Stimulated activated CD4-positive, alpha-beta T cell treated with anti-CD3 and anti-CD28 coated beads, Interleukin-1b, Interleukin-23, amount 100 ng/mL, for 1 hour (primary cell): ENCODE measurements at regions not wholly inside any gene's neighbourhood (a gene's known extent, or its start where the extent isn't known, plus 50 kb on each side); places are given as distances from the start of the nearest gene placed in this dataset.

ENCODE experiments used
- DNase-seq, 2 donors: peaks; one replicate each; pipeline ENCODE4 v3.0.0-alpha.2; 2020; ENCODE audit warnings: low read depth in 2 of 2

- DNase-seq: no peak
Observed at GRCh38 chr9:91157883-91158282, 203.8 kb downstream of the AUH start.

DNA sequence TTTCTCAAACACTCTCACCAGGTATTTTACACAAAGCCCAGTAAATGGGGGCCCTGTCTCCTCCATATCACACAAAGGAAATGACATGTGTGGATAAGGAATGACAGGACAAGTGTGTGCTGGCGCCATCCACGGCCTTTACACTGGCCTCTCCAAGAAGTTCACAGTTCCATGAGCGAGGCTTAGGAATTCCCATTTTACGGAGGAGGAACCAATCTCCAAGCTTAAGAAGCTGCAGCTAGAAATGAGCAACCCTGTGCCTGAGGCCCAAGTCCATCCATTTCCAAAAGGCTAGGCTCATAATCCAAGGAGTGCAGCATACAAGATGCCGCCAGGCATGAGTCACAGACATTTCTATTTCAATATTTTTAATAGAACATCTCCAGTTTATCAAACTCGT lies 203.4 kb downstream of the AUH start:
- no peak for DNase-seq

DNA sequence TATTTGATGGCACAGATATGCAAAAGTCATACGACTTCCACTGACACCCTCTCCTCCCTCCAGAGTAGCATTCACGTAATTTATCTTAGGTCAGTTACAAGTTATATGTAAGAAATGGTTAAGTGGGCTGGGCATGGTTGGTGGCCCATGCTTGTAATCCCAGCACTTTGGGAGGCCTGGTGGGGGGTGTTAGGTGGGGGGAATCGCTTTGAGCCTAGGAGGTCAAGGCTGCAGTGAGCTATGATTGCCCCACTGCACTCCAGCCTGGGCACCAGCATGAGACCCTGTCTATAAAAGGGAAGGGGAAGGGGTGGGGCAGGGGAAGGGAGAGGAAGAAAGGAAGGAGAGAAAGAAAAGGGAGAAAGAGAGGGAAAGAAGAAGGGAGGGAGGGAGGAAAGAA lies 202.8 kb downstream of the AUH start:
- no peak for DNase-seq

- DNase-seq: no peak
Observed at GRCh38 chr9:91159664-91160121, 202.0 kb downstream of the AUH start.

DNA sequence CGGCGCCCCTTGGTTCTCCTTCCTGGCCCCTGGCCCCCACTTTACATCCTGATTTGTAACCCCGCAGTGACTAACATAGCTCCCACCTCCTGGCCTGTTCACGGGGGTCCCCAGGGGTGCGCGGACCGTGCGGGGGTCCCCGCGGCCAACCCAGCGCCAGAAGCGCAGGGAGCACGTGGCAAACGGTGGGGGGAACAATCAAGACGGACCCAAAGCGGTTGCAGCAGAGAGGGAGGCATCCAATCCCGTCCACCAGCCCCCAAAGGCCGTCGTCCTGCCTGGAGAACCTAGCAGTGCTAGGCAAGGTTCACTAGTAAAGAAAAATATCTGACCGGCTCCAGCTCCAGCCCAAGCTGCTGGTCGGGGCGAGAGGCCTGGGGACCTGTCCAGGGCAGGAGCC lies 201.5 kb downstream of the AUH start:
- DNase-seq: no peak

DNA sequence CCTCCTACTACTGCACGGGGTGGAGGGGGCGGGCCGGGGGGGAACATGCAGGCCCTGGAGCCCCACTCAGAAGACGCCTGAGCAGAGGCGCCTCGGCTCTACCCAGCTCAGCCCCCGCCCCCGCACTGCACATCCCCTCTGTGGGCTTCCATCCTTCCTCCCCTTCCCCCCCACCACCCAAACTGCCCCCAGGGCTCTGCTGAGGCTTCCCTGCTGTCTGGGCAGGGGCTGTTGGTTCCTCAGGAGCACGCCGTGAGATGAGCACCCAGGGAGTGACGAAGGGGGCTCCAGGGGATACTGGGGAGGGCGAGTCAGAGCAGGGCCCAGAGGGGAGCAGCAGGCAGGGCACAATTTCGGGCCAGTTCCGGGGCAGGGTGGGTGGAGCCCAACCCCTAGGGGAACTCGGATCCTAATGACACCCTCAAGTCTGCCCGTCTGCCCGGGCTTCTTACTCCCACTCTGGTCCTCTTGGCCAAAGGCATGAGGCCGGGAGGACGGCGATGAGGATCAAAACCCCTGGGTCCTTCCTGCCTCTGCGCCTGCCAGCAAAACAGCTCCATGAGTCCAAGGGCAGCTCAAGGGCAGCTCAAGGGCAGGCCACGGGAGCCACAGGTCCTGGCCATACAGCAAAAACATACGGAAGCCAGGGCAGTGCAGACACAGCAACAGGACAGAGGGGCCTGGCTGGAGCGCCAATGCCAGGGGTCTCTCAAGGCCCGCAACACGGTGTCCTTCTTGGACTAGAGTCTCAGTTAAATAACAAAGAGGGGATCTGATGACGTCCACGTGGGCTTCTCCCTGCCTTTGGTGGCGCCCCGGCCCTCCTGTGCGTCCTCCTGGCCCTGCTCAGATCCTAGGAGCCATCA lies 200.9 kb downstream of the AUH start:
- no peak for DNase-seq

GRCh38 chr9:91161465-91162300 lies 200.0 kb downstream of the AUH start:
- no peak for DNase-seq

DNA sequence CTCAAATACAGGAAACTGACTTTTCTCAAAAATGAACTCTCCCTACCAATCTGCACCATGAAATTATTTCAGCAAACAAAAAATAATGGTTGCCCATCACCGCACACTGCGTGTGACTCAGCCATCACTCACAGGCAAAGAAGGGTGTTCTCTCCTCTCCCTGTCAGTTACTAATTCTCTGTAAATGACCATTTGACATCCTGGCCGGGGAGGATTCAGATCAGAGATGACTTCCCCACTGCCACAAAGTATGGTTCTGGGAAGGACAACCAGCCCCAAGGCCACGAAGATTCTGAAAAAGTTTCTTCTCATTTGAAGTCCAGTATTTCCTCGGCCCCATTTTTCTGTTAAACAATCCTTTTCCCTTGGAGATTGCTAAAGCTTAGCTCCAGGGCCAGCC lies 199.4 kb downstream of the AUH start:
- DNase-seq: no peak

- no peak for DNase-seq
Observed at GRCh38 chr9:91162784-91163443, 198.8 kb downstream of the AUH start.

DNA sequence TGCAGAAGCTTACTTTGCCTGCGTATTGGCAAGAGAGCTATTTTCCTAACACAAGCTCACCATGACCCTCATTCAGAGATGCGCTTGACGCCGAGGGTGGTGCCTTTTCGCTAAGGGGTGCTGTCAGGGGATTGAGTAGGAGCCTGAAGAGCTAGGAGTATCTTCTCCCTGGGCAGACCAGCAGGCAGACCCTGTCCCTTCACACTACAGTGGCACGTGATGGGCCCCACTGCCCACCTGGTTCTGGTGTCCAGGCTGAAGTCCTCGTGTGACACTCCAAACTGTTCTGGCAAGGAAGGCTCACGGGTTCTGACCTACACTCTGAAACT lies 198.3 kb downstream of the AUH start:
- no peak for DNase-seq

- no peak for DNase-seq
Observed at GRCh38 chr9:91163773-91164471, 197.8 kb downstream of the AUH start.
